MM.1S (cell line): ENCODE measurements at regions not wholly inside any gene's neighbourhood (a gene's known extent, or its start where the extent isn't known, plus 50 kb on each side); places are given as distances from the start of the nearest gene placed in this dataset.

Source experiments
- EZH2 ChIP-seq: fragments of 300-600 bp; sonication (generic); optimal IDR thresholded peaks from 2 replicates; pipeline ENCODE3; 2017; ENCODE audit warnings: low read depth, mild to moderate bottlenecking, antibody characterized with exemption, low read length, mixed read lengths
- EZH2phosphoT487 ChIP-seq: fragments of 300-600 bp; sonication (generic); IDR thresholded peaks from 2 replicates; pipeline ENCODE4 v1.6.1; 2018; ENCODE audit warnings: antibody characterized with exemption, low read length
- TF ChIP-seq, protein P1 (sequence below): fragments of 300-600 bp; sonication (generic); IDR thresholded peaks from 2 replicates; pipeline ENCODE4 v1.5.1; 2016; ENCODE audit warnings: antibody characterized with exemption, low read length, mixed read lengths

DNA sequence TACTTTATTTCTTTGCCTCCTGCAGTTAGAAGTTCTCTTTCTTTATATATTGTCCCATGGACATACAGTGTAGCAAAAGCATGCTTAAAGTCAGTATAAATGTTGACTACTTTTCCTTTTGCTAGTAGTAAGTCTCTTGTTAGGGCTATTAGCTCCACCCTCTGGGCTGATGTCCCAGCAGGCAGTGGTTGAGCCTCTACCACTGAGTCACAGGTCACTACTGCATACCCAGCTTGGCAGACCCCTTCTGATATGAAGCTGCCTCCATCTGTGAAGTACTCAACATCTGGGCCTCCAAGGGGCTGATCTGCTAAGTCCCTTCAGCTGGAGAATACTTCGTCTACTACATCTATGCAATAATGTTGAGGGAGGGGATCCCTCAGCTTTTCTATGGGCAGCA lies 61.0 kb upstream of the SLC35G4 start:
- TF ChIP-seq, protein P1, sequence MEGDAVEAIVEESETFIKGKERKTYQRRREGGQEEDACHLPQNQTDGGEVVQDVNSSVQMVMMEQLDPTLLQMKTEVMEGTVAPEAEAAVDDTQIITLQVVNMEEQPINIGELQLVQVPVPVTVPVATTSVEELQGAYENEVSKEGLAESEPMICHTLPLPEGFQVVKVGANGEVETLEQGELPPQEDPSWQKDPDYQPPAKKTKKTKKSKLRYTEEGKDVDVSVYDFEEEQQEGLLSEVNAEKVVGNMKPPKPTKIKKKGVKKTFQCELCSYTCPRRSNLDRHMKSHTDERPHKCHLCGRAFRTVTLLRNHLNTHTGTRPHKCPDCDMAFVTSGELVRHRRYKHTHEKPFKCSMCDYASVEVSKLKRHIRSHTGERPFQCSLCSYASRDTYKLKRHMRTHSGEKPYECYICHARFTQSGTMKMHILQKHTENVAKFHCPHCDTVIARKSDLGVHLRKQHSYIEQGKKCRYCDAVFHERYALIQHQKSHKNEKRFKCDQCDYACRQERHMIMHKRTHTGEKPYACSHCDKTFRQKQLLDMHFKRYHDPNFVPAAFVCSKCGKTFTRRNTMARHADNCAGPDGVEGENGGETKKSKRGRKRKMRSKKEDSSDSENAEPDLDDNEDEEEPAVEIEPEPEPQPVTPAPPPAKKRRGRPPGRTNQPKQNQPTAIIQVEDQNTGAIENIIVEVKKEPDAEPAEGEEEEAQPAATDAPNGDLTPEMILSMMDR: no peak
- TF ChIP-seq EZH2 (no peak), EZH2phosphoT487 (no peak)
